K562 (cell line): ENCODE measurements at regions not wholly inside any gene's neighbourhood (a gene's known extent, or its start where the extent isn't known, plus 50 kb on each side); places are given as distances from the start of the nearest gene placed in this dataset.

Experiments used
- ATAC-seq: fragments of 200-7000 bp; cut with Tn5 transposase; 3 replicates; pipeline ENCODE4 v1.9.1; 2020; ENCODE audit warnings: moderate library complexity
- BruUV-seq: library from RNA; stranded (reverse); fragments of 400-500 nt; replicated peaks from 2 replicates; lab custom pipeline; 2021; lab: Mats Ljungman, UMichigan
- CTCF ChIA-PET: fragments of 300-600 bp; formaldehyde crosslinking; extraction: SDS; loops from one replicate; lab custom pipeline; 2021; ENCODE audit warnings: low intra/inter-chr PET ratio; lab: Yijun Ruan, JAX
- POLR2A ChIA-PET: fragments of 300-600, 350-650 bp; sonication (Branson Sonifier 250); formaldehyde crosslinking; extraction: SDS; loops from one replicate; lab custom pipeline; 2021; ENCODE audit warnings: antibody characterized with exemption, inconsistent platforms; lab: Yijun Ruan, JAX
- DNase-seq, 4 experiments: peaks; one replicate each; pipeline versions ENCODE4 v3.0.0 to v3.0.0-alpha.2; 2011 to 2018; ENCODE audit warnings: low spot score in 3 of 4, mixed read lengths in 3 of 4; ENCODE audit errors: extremely low read depth in 1 of 4
- FAIRE-seq: peaks from 2 replicates; lab custom pipeline; 2011; peaks lifted over from hg19 to GRCh38; lab: Jason Lieb, UNC
- H2AFZ ChIP-seq: 2 replicates; pipeline ENCODE4 v1.6.0; 2011; ENCODE audit warnings: low read depth, low read length, control low read depth, inconsistent platforms
- H3K27ac ChIP-seq: fragments of 200-600 bp; 3 replicates; pipeline ENCODE4 v1.8.0; 2011; ENCODE audit warnings: low read depth, mild to moderate bottlenecking, control low read depth, inconsistent platforms, low read length, moderate library complexity, mixed read lengths; ENCODE audit errors: extremely low read depth
- H3K27me3 ChIP-seq, 2 experiments: fragments of 300-600 bp in 1 of 2; 2 replicates in 1 of 2; 3 replicates in 1 of 2; pipeline versions ENCODE4 v1.6.0 to v1.8.0; 2011; ENCODE audit warnings: inconsistent platforms in 2 of 2, low read length in 2 of 2, mild to moderate bottlenecking in 1 of 2, mixed read lengths in 1 of 2, moderate library complexity in 1 of 2; ENCODE audit not compliant: control insufficient read depth in 2 of 2, insufficient read depth in 2 of 2
- H3K36me3 ChIP-seq: fragments of 300-600 bp; 3 replicates; pipeline ENCODE4 v1.8.0; 2011; ENCODE audit warnings: mild to moderate bottlenecking, low read length, inconsistent platforms; ENCODE audit not compliant: control insufficient read depth, insufficient read depth
- H3K4me1 ChIP-seq, 2 experiments: fragments of 200-600 bp in 1 of 2; replicated peaks in 1 of 2; 2 replicates in 1 of 2; 3 replicates in 1 of 2; pipeline versions ENCODE4 v1.5.1 to v1.8.0; 2011; ENCODE audit warnings: inconsistent platforms in 2 of 2, low read length in 2 of 2, mild to moderate bottlenecking in 1 of 2, mixed read lengths in 1 of 2, moderate library complexity in 1 of 2; ENCODE audit not compliant: control insufficient read depth in 2 of 2, insufficient read depth in 2 of 2
- H3K4me2 ChIP-seq: 2 replicates; pipeline ENCODE4 v1.6.1; 2011; ENCODE audit warnings: low read length, control low read depth, inconsistent platforms, mixed read lengths; ENCODE audit not compliant: insufficient read depth
- H3K4me3 ChIP-seq: fragments of 200-600 bp; sonication (generic), shearing (Covaris generic); 2 replicates; pipeline ENCODE4 v1.5.1; 2016; ENCODE audit warnings: control low read depth, inconsistent platforms
- H3K79me2 ChIP-seq: fragments of 200-600 bp; 3 replicates; pipeline ENCODE4 v1.8.0; 2011; ENCODE audit warnings: low read length, inconsistent platforms; ENCODE audit not compliant: control insufficient read depth, insufficient read depth
- H3K9ac ChIP-seq, 2 experiments: 2 replicates each; pipeline versions ENCODE4 v1.6.0 to v1.6.1; 2011; ENCODE audit warnings: low read depth in 2 of 2, low read length in 2 of 2, control low read depth in 1 of 2, inconsistent platforms in 1 of 2, mild to moderate bottlenecking in 1 of 2, mixed read lengths in 1 of 2; ENCODE audit not compliant: insufficient read depth in 1 of 2
- H3K9me1 ChIP-seq: one replicate; pipeline ENCODE4 v1.6.0; 2011; ENCODE audit warnings: inconsistent platforms, mild to moderate bottlenecking, low read length, moderate library complexity; ENCODE audit not compliant: control insufficient read depth, insufficient read depth
- H3K9me3 ChIP-seq: replicated peaks from 2 replicates; pipeline ENCODE4 v1.5.1; 2011; ENCODE audit warnings: low read depth, low read length, inconsistent platforms; ENCODE audit not compliant: control insufficient read depth, insufficient read depth
- H4K20me1 ChIP-seq: replicated peaks from 2 replicates; pipeline ENCODE4 v1.6.1; 2011; ENCODE audit warnings: low read length, inconsistent platforms, mixed read lengths; ENCODE audit not compliant: control insufficient read depth, insufficient read depth
- BRCA1 ChIP-seq, 2 experiments: fragments of 450-650 bp in 1 of 2; sonication (generic) in 1 of 2; formaldehyde crosslinking in 1 of 2; IDR thresholded peaks; 2 replicates each; pipeline versions ENCODE4 v1.5.0 to v1.6.1; 2017 to 2020; ENCODE audit warnings: mild to moderate bottlenecking in 1 of 2, missing genetic modification reagents in 1 of 2
- EHMT2 ChIP-seq: fragments of 450-650 bp; IDR thresholded peaks from 2 replicates; pipeline ENCODE4 v1.6.1; 2018; ENCODE audit warnings: antibody characterized with exemption
- ESRRA ChIP-seq: fragments of 450-650 bp; IDR thresholded peaks from 2 replicates; pipeline ENCODE4 v1.6.1; 2014; ENCODE audit warnings: low read depth, mild to moderate bottlenecking, moderate library complexity, borderline replicate concordance
- FOS ChIP-seq: IDR thresholded peaks from 3 replicates; pipeline ENCODE4 v1.6.1; 2011; ENCODE audit not compliant: insufficient read length; ENCODE audit errors: extremely low read depth
- HDAC8 ChIP-seq: fragments of 450-650 bp; IDR thresholded peaks from 2 replicates; pipeline ENCODE4 v1.6.1; 2016; ENCODE audit warnings: mild to moderate bottlenecking, missing genetic modification characterization, moderate library complexity, missing compliant biosample characterization
- HNRNPLL ChIP-seq: fragments of 200-400 bp; formaldehyde crosslinking; IDR thresholded peaks from 2 replicates; pipeline ENCODE4 v1.6.1; 2017; ENCODE audit warnings: low read length, low read depth, mild to moderate bottlenecking; ENCODE audit not compliant: poor library complexity, severe bottlenecking
- L3MBTL2 ChIP-seq: fragments of 450-650 bp; IDR thresholded peaks from 2 replicates; pipeline ENCODE4 v1.6.1; 2016; ENCODE audit warnings: mild to moderate bottlenecking, moderate library complexity
- NELFE ChIP-seq: IDR thresholded peaks from 2 replicates; pipeline ENCODE4 v1.6.1; 2011; ENCODE audit warnings: mild to moderate bottlenecking; ENCODE audit not compliant: insufficient read depth, insufficient read length
- NFE2 ChIP-seq: IDR thresholded peaks from 2 replicates; pipeline ENCODE4 v1.6.1; 2014; ENCODE audit warnings: antibody characterized with exemption, low read depth
- PHF8 ChIP-seq: fragments of 200-600 bp; sonication (generic); IDR thresholded peaks from 2 replicates; pipeline ENCODE4 v1.6.1; 2012; ENCODE audit warnings: mixed run types, mild to moderate bottlenecking, inconsistent platforms, low read length, moderate library complexity, borderline replicate concordance
- POLR2AphosphoS2 ChIP-seq: IDR thresholded peaks from 2 replicates; pipeline ENCODE4 v1.6.1; 2012; ENCODE audit warnings: low read length, improper control_type of control experiment
- TAF9B ChIP-seq: fragments of 450-650 bp; IDR thresholded peaks from 2 replicates; pipeline ENCODE4 v1.6.1; 2018; ENCODE audit warnings: mild to moderate bottlenecking; ENCODE audit not compliant: partially characterized antibody
- ZFX ChIP-seq: sonication (generic); formaldehyde crosslinking; IDR thresholded peaks from 2 replicates; pipeline ENCODE4 v1.8.0; 2022; ENCODE audit warnings: mild to moderate bottlenecking, missing genetic modification reagents, moderate library complexity
- ZNF184 ChIP-seq: sonication (generic); formaldehyde crosslinking; IDR thresholded peaks from 2 replicates; pipeline ENCODE4 v1.5.0; 2020; ENCODE audit warnings: missing genetic modification reagents
- ZNF79 ChIP-seq: fragments of 250-450 bp; sonication (Bioruptor Pico); IDR thresholded peaks from 2 replicates; pipeline ENCODE4 v1.4.0; 2020; ENCODE audit warnings: low read depth, mild to moderate bottlenecking, moderate library complexity
- WGBS: fragments of 100-300 bp; shearing (Covaris generic); methylation state at CpG from one replicate; pipeline ENCODE4 v1.1.6; 2016; ENCODE audit warnings: low coverage, mixed read lengths; ENCODE audit not compliant: insufficient coverage; ENCODE audit errors: missing lambda C conversion rate; 5-methylcytosine and 5-hydroxymethylcytosine counted together
- in situ Hi-C: fragments of 300-500 bp; cut with MboI; formaldehyde crosslinking; loops from 4 replicates; pipeline ENCODE4 v1.15.0; 2018; ENCODE audit warnings: inconsistent platforms, mixed read lengths
- intact Hi-C: fragments of 100-400 bp; cut with micrococcal nuclease; formaldehyde crosslinking; loops from 2 replicates; pipeline ENCODE4 v1.14.2; 2022
- TF ChIP-seq, protein P1 (sequence below): sonication (generic); formaldehyde crosslinking; IDR thresholded peaks from 2 replicates; pipeline ENCODE4 v1.8.0; 2023; ENCODE audit warnings: mild to moderate bottlenecking, missing genetic modification reagents
- TF ChIP-seq, protein P2 (sequence below): sonication (generic); formaldehyde crosslinking; IDR thresholded peaks from 2 replicates; pipeline ENCODE4 v1.8.0; 2022; ENCODE audit warnings: mild to moderate bottlenecking, low read depth, missing genetic modification reagents

DNA sequence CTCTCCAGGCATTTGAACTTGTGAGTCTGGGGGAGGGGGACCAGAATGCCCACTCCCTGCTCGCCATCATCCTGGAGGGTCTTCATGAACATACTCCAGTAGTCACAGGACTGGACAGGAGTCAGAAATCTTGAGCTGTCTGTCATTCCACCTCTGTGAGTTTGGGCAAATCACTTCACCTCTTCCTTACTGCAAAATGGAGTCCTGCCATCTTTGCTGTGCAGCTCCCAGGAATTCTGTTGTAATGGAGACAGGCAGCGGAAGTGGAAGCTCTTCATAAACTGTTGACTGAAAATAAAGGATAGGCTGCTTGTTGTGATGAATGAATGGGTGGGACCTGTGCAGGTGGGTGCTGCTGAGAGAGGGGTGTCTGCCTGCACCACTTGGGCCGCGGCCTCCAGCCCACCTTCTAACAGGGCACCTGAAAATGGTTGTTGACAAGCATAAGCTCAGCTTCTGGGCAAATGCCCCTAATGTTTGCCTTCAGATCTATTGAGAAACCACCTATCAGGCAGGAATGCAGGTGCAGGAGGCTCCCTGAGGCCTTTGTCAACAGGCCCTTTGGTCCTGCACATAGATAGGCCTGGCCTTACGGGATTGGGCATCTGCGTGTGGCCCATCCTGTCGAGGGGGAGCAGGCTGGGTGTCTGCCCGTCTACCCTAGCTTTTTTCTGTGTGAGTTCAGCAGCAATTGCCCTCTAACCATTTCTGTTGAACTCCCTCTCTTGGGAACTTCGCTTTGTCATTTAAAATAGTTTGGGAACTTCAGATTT lies 321.0 kb downstream of the RPS6KC1 start:
- no peak for FAIRE-seq
- no TSS peak for BruUV-seq
- in situ Hi-C loops = no loop called here

More for the DNA sequence above, 321.0 kb downstream of the RPS6KC1 start:
- no peak for ATAC-seq
- Histone ChIP-seq H3K79me2 (no peaks in the 10 kb centered on the region), H3K4me1 (no peaks in the 10 kb centered on the region), H4K20me1 (no peaks in the 10 kb centered on the region), H3K9me1 (no peaks in the 10 kb centered on the region), H3K9ac (no peak overlapping the region), H3K4me2 (no peak overlapping the region), H3K9me3 (no peaks in the 10 kb centered on the region), H3K4me3 (no peak overlapping the region), H2AFZ (no peak overlapping the region), H3K27me3 (peaks cover 7 to 11% of the 10 kb centered on the region in 2 experiments; a peak in 3 of 5 replicates), H3K36me3 (no peaks in the 10 kb centered on the region), H3K27ac (no peak overlapping the region)
- POLR2A ChIA-PET = no interaction called here
- no peak for TF ChIP-seq TAF9B
- TF ChIP-seq, protein P1, sequence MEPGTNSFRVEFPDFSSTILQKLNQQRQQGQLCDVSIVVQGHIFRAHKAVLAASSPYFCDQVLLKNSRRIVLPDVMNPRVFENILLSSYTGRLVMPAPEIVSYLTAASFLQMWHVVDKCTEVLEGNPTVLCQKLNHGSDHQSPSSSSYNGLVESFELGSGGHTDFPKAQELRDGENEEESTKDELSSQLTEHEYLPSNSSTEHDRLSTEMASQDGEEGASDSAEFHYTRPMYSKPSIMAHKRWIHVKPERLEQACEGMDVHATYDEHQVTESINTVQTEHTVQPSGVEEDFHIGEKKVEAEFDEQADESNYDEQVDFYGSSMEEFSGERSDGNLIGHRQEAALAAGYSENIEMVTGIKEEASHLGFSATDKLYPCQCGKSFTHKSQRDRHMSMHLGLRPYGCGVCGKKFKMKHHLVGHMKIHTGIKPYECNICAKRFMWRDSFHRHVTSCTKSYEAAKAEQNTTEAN = no peak
- TF ChIP-seq FOS = no peak
- TF ChIP-seq ZFX (CRISPR knock-in tag) = no peak
- TF ChIP-seq HNRNPLL = no peak
- TF ChIP-seq, protein P2, sequence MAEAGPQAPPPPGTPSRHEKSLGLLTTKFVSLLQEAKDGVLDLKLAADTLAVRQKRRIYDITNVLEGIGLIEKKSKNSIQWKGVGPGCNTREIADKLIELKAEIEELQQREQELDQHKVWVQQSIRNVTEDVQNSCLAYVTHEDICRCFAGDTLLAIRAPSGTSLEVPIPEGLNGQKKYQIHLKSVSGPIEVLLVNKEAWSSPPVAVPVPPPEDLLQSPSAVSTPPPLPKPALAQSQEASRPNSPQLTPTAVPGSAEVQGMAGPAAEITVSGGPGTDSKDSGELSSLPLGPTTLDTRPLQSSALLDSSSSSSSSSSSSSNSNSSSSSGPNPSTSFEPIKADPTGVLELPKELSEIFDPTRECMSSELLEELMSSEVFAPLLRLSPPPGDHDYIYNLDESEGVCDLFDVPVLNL (CRISPR knock-in tag) = no peak
- TF ChIP-seq HDAC8 (tag) = no peak
- no peak for TF ChIP-seq ZNF79 (CRISPR knock-in tag)
- TF ChIP-seq POLR2AphosphoS2 = no peak
- no peak for TF ChIP-seq ZNF184 (CRISPR knock-in tag)
- TF ChIP-seq NELFE = no peak
- no peak for TF ChIP-seq NFE2
- TF ChIP-seq EHMT2 = no peak
- TF ChIP-seq ESRRA = no peak
- no peak for TF ChIP-seq L3MBTL2
- no peak for TF ChIP-seq BRCA1 (IDR thresholded peaks at IDR 0.05)
- TF ChIP-seq BRCA1 (CRISPR knock-in tag; IDR thresholded peaks at IDR 0.05) = no peak
- no peak for TF ChIP-seq PHF8
- 4% methylated on average over 9 of the region's 9 CpGs for WGBS
- intact Hi-C loops = loop anchor here (5.0 to 10.0 kb wide), 3 partner anchors 130 to 250 kb away; no protein-coding TSS in a partner anchor
- DNase-seq = no peak
- CTCF ChIA-PET = no interaction called here
